ENCODE measurements at regions not wholly inside any gene's neighbourhood (a gene's known extent, or its start where the extent isn't known, plus 50 kb on each side); places are given as distances from the start of the nearest gene placed in this dataset.

- no peaks in the 10 kb centered on the region for H3K9me3 ChIP-seq (ENCODE audit: control insufficient read depth in 2 of 2, insufficient read depth in 1 of 2, low read length in 1 of 2)
- WGBS, result 97% methylated on average over 4 of the region's 4 CpGs
- H3K4me3 ChIP-seq (ENCODE audit: low read length in 2 of 2), result no peak overlapping the region
- H3K4me1 ChIP-seq (ENCODE audit: control insufficient read depth in 2 of 2, insufficient read depth in 2 of 2, low read length in 2 of 2), result no peaks in the 10 kb centered on the region
- no peaks in the 10 kb centered on the region for H3K36me3 ChIP-seq (ENCODE audit: control insufficient read depth in 2 of 2, insufficient read depth in 2 of 2, low read length in 1 of 2)
- no peak overlapping the region for H3K27ac ChIP-seq (ENCODE audit: low read depth in 1 of 2, low read length in 1 of 2)
- DNase-seq (ENCODE audit: low read depth in 6 of 9, low spot score in 9 of 9), result no peak
- H3K27me3 ChIP-seq (ENCODE audit: control insufficient read depth in 2 of 2, insufficient read depth in 1 of 2, low read length in 1 of 2), result no peaks in the 10 kb centered on the region
Observed at GRCh38 chr6:12414096-12414675, 124.0 kb downstream of the EDN1 start.

- Histone ChIP-seq H3K4me3 (ENCODE audit: low read length in 2 of 2) (no peak overlapping the region), H3K9me3 (ENCODE audit: control insufficient read depth in 2 of 2, insufficient read depth in 1 of 2, low read length in 1 of 2) (no peaks in the 10 kb centered on the region), H3K27me3 (ENCODE audit: control insufficient read depth in 2 of 2, insufficient read depth in 1 of 2, low read length in 1 of 2) (no peaks in the 10 kb centered on the region), H3K27ac (ENCODE audit: low read depth in 1 of 2, low read length in 1 of 2) (no peak overlapping the region), H3K36me3 (ENCODE audit: control insufficient read depth in 2 of 2, insufficient read depth in 2 of 2, low read length in 1 of 2) (no peaks in the 10 kb centered on the region), H3K4me1 (ENCODE audit: control insufficient read depth in 2 of 2, insufficient read depth in 2 of 2, low read length in 2 of 2) (no peaks in the 10 kb centered on the region)
- WGBS, result over 99% methylated on average over 2 of the region's 2 CpGs
- no peak for DNase-seq (ENCODE audit: low read depth in 6 of 9, low spot score in 9 of 9)
Observed at GRCh38 chr6:12415980-12416598, 125.9 kb downstream of the EDN1 start.

GRCh38 chr6:12417191-12417590, 127.0 kb downstream of the EDN1 start:
- 97% methylated on average over 1 of the region's 1 CpG for WGBS
- Histone ChIP-seq H3K4me3 (ENCODE audit: low read length in 2 of 2) (no peak overlapping the region), H3K4me1 (ENCODE audit: control insufficient read depth in 2 of 2, insufficient read depth in 2 of 2, low read length in 2 of 2) (no peaks in the 10 kb centered on the region)

GRCh38 chr6:12418946-12419345, 128.8 kb downstream of the EDN1 start:
- Histone ChIP-seq H3K4me3 (ENCODE audit: low read length in 2 of 2) (no peak overlapping the region), H3K27me3 (ENCODE audit: control insufficient read depth in 2 of 2, insufficient read depth in 1 of 2, low read length in 1 of 2) (no peaks in the 10 kb centered on the region), H3K36me3 (ENCODE audit: control insufficient read depth in 2 of 2, insufficient read depth in 2 of 2, low read length in 1 of 2) (no peaks in the 10 kb centered on the region), H3K9me3 (ENCODE audit: control insufficient read depth in 2 of 2, insufficient read depth in 1 of 2, low read length in 1 of 2) (no peaks in the 10 kb centered on the region), H3K27ac (ENCODE audit: low read depth in 1 of 2, low read length in 1 of 2) (no peak overlapping the region), H3K4me1 (ENCODE audit: control insufficient read depth in 2 of 2, insufficient read depth in 2 of 2, low read length in 2 of 2) (no peaks in the 10 kb centered on the region)
- WGBS, result 98% methylated on average over 2 of the region's 2 CpGs
- DNase-seq (ENCODE audit: low read depth in 6 of 9, low spot score in 9 of 9), result no peak

More at GRCh38 chr6:12417191-12417590, 127.0 kb downstream of the EDN1 start:
- no peaks in the 10 kb centered on the region for H3K27me3 ChIP-seq (ENCODE audit: control insufficient read depth in 2 of 2, insufficient read depth in 1 of 2, low read length in 1 of 2)
- H3K36me3 ChIP-seq (ENCODE audit: control insufficient read depth in 2 of 2, insufficient read depth in 2 of 2, low read length in 1 of 2), result no peaks in the 10 kb centered on the region
- H3K27ac ChIP-seq (ENCODE audit: low read depth in 1 of 2, low read length in 1 of 2), result no peak overlapping the region
- no peak for DNase-seq (ENCODE audit: low read depth in 6 of 9, low spot score in 9 of 9)
- H3K9me3 ChIP-seq (ENCODE audit: control insufficient read depth in 2 of 2, insufficient read depth in 1 of 2, low read length in 1 of 2), result no peaks in the 10 kb centered on the region

- Histone ChIP-seq H3K27me3 (ENCODE audit: control insufficient read depth in 2 of 2, insufficient read depth in 1 of 2, low read length in 1 of 2) (no peaks in the 10 kb centered on the region), H3K27ac (ENCODE audit: low read depth in 1 of 2, low read length in 1 of 2) (no peak overlapping the region), H3K9me3 (ENCODE audit: control insufficient read depth in 2 of 2, insufficient read depth in 1 of 2, low read length in 1 of 2) (no peaks in the 10 kb centered on the region), H3K4me3 (ENCODE audit: low read length in 2 of 2) (no peak overlapping the region), H3K36me3 (ENCODE audit: control insufficient read depth in 2 of 2, insufficient read depth in 2 of 2, low read length in 1 of 2) (no peaks in the 10 kb centered on the region), H3K4me1 (ENCODE audit: control insufficient read depth in 2 of 2, insufficient read depth in 2 of 2, low read length in 2 of 2) (no peaks in the 10 kb centered on the region)
- no peak for DNase-seq (ENCODE audit: low read depth in 6 of 9, low spot score in 9 of 9)
- WGBS, result 61% methylated on average over 3 of the region's 3 CpGs
Observed at GRCh38 chr6:12419631-12420272, 129.6 kb downstream of the EDN1 start.

GRCh38 chr6:12420626-12421025, 130.5 kb downstream of the EDN1 start:
- Histone ChIP-seq H3K27me3 (ENCODE audit: control insufficient read depth in 2 of 2, insufficient read depth in 1 of 2, low read length in 1 of 2) (no peaks in the 10 kb centered on the region), H3K4me3 (ENCODE audit: low read length in 2 of 2) (no peak overlapping the region), H3K27ac (ENCODE audit: low read depth in 1 of 2, low read length in 1 of 2) (no peak overlapping the region), H3K9me3 (ENCODE audit: control insufficient read depth in 2 of 2, insufficient read depth in 1 of 2, low read length in 1 of 2) (no peaks in the 10 kb centered on the region), H3K4me1 (ENCODE audit: control insufficient read depth in 2 of 2, insufficient read depth in 2 of 2, low read length in 2 of 2) (no peaks in the 10 kb centered on the region), H3K36me3 (ENCODE audit: control insufficient read depth in 2 of 2, insufficient read depth in 2 of 2, low read length in 1 of 2) (no peaks in the 10 kb centered on the region)
- 95% methylated on average over 5 of the region's 5 CpGs for WGBS
- DNase-seq (ENCODE audit: low read depth in 6 of 9, low spot score in 9 of 9), result no peak

- Histone ChIP-seq H3K4me1 (ENCODE audit: control insufficient read depth in 2 of 2, insufficient read depth in 2 of 2, low read length in 2 of 2) (no peaks in the 10 kb centered on the region), H3K9me3 (ENCODE audit: control insufficient read depth in 2 of 2, insufficient read depth in 1 of 2, low read length in 1 of 2) (no peaks in the 10 kb centered on the region), H3K4me3 (ENCODE audit: low read length in 2 of 2) (no peak overlapping the region), H3K27me3 (ENCODE audit: control insufficient read depth in 2 of 2, insufficient read depth in 1 of 2, low read length in 1 of 2) (no peaks in the 10 kb centered on the region), H3K36me3 (ENCODE audit: control insufficient read depth in 2 of 2, insufficient read depth in 2 of 2, low read length in 1 of 2) (no peaks in the 10 kb centered on the region), H3K27ac (ENCODE audit: low read depth in 1 of 2, low read length in 1 of 2) (no peak overlapping the region)
- WGBS, result 96% methylated on average over 1 of the region's 1 CpG
- no peak for DNase-seq (ENCODE audit: low read depth in 6 of 9, low spot score in 9 of 9)
Observed at GRCh38 chr6:12421596-12421995, 131.4 kb downstream of the EDN1 start.

- Histone ChIP-seq H3K36me3 (ENCODE audit: control insufficient read depth in 2 of 2, insufficient read depth in 2 of 2, low read length in 1 of 2) (no peaks in the 10 kb centered on the region), H3K4me3 (ENCODE audit: low read length in 2 of 2) (no peak overlapping the region), H3K9me3 (ENCODE audit: control insufficient read depth in 2 of 2, insufficient read depth in 1 of 2, low read length in 1 of 2) (no peaks in the 10 kb centered on the region), H3K4me1 (ENCODE audit: control insufficient read depth in 2 of 2, insufficient read depth in 2 of 2, low read length in 2 of 2) (no peaks in the 10 kb centered on the region), H3K27me3 (ENCODE audit: control insufficient read depth in 2 of 2, insufficient read depth in 1 of 2, low read length in 1 of 2) (no peaks in the 10 kb centered on the region), H3K27ac (ENCODE audit: low read depth in 1 of 2, low read length in 1 of 2) (no peak overlapping the region)
- 94% methylated on average over 8 of the region's 8 CpGs for WGBS
- DNase-seq (ENCODE audit: low read depth in 6 of 9, low spot score in 9 of 9), result no peak
Observed at GRCh38 chr6:12422848-12423247, 132.7 kb downstream of the EDN1 start.

- Histone ChIP-seq H3K27me3 (ENCODE audit: control insufficient read depth in 2 of 2, insufficient read depth in 1 of 2, low read length in 1 of 2) (no peaks in the 10 kb centered on the region), H3K4me1 (ENCODE audit: control insufficient read depth in 2 of 2, insufficient read depth in 2 of 2, low read length in 2 of 2) (no peaks in the 10 kb centered on the region), H3K27ac (ENCODE audit: low read depth in 1 of 2, low read length in 1 of 2) (no peak overlapping the region), H3K36me3 (ENCODE audit: control insufficient read depth in 2 of 2, insufficient read depth in 2 of 2, low read length in 1 of 2) (no peaks in the 10 kb centered on the region), H3K4me3 (ENCODE audit: low read length in 2 of 2) (no peak overlapping the region), H3K9me3 (ENCODE audit: control insufficient read depth in 2 of 2, insufficient read depth in 1 of 2, low read length in 1 of 2) (no peaks in the 10 kb centered on the region)
- no peak for DNase-seq (ENCODE audit: low read depth in 6 of 9, low spot score in 9 of 9)
- 77% methylated on average over 1 of the region's 1 CpG for WGBS
Observed at GRCh38 chr6:12423832-12424231, 133.7 kb downstream of the EDN1 start.
